GM21515 (cell line): ENCODE measurements at regions not wholly inside any gene's neighbourhood (a gene's known extent, or its start where the extent isn't known, plus 50 kb on each side); places are given as distances from the start of the nearest gene placed in this dataset.
"Not testable (repeated sequence)": the region's sequence is repeated elsewhere in the genome, so short reads cannot be mapped to it uniquely, and the experiment has no call there.

Source experiments
- ATAC-seq: cut with Tn5 transposase; IDR thresholded peaks from one replicate; pipeline ENCODE4 v1.9.1; 2021; ENCODE audit not compliant: unreplicated experiment

DNA sequence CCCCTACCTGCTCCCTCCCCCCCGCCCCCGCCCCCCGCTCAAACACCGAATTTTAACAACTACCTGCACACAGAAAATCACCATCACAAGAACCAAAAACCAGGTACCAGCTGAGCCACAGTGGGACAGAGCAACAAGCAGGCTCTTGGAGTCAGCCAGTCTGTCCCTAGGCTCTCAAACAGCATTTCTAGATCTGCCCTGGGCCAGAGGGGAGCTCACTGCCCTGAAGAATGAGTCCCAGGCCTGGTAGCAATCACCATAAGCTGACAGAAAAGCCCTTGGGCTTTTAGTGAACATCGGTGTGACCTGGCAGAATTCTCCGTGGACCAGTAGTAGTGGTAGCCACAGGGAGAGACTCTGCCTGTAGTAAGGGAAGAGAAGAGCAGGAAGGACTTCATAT, 58.3 kb downstream of the C11orf87 start:
- no peak for ATAC-seq

DNA sequence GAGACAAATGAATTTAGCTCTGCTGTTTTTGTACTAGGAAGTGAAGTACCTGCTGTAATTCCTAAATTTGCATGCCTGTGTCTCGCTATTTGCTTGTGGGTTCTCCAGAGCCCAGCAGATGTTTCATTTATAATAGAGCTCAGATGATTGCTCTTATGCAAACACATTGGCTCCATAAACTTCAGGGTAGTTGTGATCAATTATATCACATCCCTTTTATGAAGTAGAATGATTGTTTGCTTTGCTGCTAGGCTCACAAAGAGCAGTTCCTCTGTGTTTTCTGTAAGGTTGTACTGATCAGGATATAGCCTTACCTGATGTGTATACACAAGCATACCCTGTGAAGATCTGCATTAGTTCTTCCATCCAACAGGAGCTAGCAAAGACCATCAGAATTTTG, 64.1 kb downstream of the C11orf87 start:
- ATAC-seq: no peak

DNA sequence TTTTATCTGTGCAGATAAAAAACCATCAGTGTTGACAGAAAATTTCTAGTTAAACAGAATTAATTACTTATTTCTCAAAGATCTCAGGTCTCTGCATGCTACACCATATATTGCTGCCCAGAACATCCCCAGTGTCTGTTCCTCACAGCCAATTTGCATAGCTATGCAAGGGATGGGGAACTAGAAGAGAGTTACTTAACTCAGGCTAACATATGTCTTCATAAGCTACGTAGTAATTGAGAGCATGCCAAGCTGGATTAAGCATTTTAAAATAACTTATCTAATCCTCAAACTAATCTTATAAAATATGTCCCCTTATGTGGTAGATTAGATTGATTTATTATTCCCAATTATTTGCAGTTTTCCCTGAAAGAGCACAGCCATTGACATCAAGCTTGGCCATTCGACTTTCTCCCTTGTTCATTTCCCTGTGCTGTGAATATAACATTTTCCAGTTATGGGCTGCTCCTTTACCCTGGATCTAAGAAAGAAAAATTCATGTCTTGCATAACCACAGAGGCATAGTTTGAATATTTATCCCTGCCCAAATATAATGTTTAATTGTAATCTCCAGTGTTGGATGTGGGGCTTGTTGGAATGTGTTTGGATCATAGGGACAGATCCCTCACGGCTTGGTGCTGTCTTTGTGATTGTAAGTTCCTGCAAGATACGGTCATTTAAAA, 69.1 kb downstream of the C11orf87 start:
- ATAC-seq: no peak

DNA sequence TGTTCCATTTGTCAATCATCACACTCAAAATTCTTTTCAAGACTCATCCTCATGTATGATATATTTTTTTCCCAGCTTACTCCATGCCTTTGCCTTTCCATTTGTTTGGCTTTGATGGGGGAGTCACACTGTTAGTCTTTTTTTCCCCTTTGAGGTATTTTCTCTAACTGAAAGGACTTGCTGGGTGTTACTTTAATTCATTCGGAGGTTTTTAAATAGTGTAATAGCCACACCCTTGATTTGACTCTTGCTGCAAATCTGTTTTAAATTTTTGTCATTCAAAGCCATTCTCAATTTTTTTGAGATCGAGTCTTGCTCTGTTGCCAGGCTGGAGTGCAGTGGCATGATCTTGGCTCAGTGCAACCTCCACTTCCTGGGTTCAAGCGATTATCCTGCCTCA, 84.1 kb downstream of the C11orf87 start:
- no peak for ATAC-seq

DNA sequence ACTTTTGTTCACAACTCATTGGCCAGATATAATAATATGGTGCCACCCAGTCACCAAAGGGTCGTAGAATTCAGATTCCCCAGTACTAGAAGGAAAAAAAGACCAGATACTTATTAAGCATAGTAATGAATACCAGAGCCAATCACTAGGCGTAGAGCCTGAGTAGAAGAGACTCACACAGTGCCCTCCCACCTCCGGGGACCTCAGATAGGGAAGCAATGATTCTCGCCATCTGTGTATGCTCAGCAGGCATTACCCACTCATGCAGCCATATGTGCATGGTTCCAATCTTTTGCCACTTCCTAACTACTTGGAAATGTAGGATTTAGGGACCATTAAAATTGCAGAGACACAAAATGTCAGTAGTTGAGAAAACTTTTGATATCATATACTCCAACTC, 85.3 kb downstream of the C11orf87 start:
- ATAC-seq: no peak

DNA sequence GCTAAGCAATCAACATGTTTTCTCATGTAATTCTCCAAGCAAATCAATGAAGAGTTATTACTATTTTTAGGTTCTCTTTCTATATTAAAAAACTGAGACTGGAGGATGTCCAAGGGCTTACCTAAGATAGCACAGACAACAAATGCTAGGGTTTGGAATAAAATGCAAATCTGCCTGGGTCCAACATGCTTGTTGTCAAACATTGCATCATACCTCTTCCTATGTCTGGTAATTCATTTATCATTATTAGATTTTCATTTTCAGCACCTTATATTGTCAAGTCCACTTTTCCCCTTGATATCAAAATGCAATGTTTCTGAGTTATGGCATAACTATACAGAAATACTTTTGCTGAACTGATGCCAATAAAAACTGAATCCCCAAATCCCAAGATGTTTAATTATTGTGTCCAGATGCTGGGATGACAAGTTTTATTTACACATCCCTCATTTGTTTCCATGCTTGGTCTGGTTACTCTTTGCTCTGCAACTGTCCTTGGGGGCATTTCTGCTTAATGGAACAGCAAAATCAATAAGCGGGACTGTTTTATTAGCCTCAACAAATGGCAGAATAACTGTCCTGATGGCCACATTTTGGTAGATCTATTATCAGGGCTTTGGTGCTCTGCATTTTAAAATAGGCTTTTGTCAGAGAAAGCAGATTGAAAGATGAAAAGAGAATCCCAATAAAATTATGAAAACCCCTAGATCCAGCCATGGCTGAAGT, 86.0 kb downstream of the C11orf87 start:
- ATAC-seq: no peak

DNA sequence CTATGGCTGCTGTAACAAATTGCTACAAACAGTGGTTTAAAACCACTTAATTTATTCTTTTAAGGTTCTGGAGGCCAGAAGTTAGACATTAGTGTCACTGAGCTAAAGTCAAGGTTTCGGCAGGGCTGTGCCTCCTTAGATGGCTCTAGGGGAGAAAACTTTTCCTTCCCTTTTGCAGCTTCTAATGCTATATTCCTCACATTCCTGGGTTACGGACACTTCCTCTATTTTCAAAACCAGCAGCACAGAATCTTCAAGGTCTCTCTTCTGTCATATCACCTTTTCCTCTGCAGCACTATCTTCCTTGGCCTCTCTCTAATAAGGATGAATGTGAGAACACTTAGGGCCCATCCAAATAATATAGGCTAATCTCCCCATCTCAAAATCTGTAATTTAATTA, 87.0 kb downstream of the C11orf87 start:
- no peak for ATAC-seq

DNA sequence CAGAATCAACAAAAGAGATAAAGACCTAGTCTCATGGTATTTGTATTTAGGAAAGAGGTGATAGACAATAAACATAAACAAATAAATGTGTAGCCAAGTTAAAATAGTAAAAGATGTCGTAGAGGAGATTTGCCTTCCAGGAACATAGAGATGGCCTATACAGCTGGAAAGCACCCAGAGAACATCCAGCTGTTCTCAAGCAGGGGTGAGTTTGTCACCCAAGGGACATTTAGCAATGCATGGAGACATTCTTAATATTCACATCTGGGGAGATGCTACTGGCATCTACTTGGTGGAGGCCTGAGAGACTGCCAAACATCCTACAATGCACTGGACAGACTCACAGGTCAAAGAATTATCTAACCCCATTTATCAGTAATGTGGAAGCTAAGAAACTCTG, 88.3 kb downstream of the C11orf87 start:
- no peak for ATAC-seq

DNA sequence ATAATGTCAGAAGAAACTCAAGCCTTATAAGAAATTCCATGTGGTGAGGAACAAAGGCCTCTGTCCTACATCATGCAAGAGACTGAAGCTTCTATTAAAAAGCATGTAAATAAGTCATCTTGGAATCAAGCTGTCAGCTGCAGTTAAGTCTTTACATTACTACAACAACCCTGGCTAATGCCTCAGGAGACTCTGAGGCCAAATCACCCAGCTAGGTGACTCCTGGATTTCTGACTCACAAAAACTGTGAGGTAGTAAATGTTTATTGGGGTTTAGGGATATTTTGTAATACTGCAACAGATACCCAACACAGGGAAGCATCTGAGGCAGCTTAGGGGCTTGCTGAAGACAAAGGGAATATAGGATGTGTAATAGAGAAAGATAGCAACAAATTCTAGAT, 89.6 kb downstream of the C11orf87 start:
- no peak for ATAC-seq

DNA sequence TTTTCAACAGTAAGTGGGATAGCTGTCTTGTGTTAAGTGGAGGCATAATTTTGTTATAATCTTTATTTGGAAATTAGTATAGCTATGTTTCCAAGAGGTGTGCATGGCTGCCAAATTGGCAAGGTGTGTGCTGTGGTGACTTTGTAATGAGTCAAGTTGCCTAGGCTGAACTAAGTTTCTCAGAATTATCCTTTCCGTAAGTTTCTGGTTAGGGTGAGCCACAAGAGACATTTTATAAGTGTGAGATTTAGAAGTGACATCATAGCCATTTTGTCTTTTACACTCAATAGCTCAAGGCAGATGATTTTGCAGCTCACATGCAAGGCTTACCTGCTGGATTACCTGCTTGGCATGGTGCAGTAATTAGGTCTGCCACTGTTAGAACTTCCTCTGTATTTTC, 90.3 kb downstream of the C11orf87 start:
- ATAC-seq: no peak

DNA sequence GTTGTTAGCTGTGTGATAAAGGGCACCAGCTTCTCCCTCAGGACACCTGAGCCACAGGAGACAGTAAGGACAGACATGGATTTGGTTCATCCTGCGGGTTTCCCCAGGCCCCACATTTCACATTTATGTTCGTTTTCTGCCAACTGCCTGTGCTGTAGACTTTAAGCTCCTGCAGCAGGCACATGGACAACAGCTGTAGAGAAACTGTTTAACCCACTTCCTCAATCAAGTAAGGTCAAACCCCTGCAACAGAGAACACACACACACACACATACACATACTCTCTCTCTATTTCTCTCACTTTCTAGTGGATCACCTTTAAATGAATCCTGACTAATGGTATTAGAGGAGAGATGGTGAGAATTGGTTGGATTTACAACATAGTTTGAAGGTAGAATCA, 90.7 kb downstream of the C11orf87 start:
- no peak for ATAC-seq

DNA sequence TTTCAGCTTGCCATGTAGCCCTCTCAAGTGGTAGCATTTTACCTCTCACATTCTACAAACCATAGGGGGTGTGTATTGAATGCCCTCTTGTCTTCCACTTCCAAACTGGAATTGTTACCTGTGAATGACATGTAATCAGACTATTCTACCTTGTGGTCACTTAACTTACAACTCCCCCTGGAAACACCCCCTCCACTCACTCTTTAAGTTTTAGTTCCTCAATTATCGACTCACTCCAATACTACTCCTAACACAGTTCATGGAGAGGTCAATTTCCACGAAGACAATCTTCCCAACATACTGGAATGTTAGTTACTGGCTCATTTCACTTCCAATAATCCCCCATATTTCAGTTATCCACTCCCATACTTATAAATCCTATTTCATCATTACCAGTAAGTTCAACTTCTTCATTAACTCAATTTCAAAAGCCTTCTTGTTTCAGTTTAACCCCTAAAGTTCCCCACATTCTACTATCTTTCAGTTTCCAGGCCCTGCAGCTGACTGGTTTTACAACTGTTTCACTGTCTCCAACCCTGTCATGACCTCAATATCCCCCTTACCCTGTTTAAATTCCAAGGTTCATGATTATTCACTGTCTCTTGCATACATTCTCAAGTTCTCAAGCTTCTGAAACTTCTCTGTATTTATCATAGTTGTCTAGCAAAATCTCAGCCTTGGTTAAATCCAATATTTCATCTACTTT, 92.5 kb downstream of the C11orf87 start:
- ATAC-seq: no peak

DNA sequence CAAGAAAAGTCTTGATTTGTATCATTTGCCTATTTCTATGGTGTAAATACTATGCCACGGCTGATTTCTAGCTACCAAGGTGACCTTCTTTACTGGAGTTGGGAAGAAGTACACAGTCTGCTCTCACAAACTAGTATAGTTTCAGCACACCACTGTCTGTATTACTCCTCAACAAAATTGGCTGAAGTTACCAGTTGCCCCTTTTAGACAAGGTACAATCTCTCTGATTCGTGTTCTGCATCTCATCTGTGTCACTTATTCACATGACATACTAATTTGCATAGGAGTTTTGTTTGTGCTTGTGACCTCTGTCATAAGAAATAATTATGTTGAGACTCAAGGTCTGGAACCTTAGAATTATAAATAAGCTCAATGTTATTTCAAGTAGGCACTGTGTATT, 97.3 kb downstream of the C11orf87 start:
- no peak for ATAC-seq

DNA sequence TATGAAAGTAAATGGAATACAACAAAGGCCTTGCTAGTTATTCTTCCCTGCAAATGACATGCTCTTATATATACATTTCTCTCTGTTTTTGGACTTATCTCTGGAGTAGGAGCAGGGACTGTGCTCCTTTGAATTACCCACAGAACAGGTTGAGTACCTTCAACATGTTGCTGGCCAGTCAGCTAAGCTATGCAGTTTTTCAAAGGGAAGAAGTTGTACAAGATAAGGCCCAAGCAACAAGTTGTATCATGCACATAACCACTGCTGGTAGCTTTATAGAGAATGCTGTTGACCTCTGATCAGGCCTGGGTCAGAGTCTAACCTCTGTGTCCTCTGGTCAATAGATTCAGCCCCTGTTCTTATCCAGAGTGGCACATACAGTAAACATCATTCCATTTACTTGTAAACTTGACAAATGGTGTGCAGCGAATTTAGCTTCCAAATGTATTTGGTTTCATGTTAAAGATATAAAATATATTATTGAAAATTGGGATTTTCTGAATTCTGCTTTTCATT, 99.6 kb downstream of the C11orf87 start:
- no peak for ATAC-seq

DNA sequence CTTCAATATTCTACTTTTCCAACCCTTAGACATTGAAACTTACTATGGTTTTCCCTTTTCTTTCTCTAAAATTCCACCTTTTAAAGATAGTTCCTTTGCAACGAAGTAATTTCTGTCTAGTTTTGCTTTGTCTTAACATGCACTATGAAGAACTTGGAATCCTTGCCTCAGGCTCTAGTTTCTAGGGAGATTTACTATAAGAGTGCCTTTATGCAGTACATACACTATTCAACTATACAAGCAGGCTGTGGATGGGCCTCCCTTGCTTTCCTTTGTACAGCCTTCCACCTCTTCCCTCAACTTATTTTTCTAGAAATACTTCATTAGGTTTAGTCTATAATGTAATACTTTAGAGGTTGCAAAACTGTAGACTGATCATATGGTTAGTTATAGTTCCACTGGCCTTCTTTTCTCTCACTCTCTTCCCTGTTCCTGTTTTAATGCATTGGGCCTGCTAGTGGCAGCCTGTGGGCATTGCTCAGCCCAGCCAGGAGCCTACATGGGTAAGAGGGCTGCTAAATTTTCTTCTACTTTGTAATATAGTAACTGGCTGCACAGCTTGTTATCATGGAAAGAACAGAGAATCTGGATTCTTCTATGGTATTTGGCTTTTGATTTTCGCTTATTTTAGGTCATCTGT, 100.2 kb downstream of the C11orf87 start:
- no peak for ATAC-seq

DNA sequence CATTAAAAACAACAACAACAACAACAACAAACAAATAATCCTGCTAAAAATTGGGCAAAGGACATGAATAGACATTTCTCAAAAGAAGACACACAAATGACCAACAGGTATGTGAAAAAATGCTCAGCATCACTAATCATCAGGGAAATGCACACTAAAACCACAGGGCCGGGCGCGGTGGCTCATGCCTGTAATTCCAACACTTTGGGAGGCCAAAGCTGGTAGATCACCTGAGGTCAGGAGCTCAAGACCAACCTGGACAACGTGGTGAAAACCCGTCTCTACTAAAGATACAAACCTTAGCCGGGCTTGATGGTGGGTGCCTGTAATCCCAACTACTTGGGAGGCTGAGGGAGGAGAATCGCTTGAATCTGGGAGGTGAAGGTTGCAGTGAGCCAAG, 103.6 kb downstream of the C11orf87 start:
- not testable (repeated sequence) for ATAC-seq

DNA sequence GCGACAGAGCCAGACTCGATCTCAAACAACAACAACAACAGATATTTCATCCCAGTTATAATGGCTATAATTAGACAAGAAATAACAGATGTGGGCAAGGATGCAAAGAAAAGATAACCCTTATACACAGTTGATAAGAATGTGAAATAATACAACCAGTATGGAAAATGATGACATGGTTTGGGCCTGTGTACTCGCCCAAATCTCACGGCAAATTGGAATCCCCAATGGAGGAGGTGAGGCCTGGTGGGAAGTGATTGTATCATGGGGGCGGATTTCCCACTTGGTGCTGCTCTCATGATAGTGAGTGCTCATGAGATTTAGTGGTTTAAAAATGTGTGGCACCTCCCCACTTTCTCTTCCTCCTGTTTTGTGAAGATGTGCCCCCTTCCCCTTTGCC, 104.1 kb downstream of the C11orf87 start:
- ATAC-seq: no peak

DNA sequence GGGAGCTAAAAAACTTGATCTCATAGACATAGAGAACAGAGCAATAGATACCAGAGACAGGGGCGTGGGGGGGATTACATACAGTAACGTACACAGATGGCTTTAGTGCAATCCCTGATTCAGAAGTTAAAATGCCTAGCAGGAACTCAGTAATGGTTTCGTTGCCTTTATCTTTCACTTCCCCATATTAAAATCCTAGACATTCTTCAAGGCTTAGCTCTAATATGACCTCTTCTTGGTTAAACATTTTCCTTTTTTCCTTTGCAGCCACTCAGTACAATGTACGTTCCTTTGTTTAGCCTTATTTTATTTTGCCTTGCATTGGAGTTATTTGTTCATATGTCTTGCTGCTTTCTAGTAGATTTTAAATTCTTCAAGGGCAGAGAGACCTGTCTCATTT, 104.9 kb downstream of the C11orf87 start:
- ATAC-seq: no peak

DNA sequence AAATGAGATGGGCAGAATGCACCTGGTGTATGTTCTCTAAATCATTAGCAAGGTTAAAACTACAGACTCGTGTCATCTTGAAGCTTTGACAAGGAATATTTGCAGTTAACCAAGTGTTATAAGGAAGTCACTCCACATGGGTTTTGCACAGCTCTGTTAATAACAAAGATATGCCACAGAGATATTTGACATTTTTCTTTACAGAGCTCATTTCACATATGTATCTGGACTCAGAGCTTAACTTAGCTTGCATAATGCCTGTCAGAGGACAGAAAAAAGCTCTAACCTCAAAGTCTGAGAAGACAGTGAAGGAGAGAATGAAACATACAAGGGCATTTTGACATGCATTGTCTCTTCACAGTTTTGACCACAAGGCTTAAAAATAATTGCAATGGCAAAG, 105.5 kb downstream of the C11orf87 start:
- ATAC-seq: no peak

DNA sequence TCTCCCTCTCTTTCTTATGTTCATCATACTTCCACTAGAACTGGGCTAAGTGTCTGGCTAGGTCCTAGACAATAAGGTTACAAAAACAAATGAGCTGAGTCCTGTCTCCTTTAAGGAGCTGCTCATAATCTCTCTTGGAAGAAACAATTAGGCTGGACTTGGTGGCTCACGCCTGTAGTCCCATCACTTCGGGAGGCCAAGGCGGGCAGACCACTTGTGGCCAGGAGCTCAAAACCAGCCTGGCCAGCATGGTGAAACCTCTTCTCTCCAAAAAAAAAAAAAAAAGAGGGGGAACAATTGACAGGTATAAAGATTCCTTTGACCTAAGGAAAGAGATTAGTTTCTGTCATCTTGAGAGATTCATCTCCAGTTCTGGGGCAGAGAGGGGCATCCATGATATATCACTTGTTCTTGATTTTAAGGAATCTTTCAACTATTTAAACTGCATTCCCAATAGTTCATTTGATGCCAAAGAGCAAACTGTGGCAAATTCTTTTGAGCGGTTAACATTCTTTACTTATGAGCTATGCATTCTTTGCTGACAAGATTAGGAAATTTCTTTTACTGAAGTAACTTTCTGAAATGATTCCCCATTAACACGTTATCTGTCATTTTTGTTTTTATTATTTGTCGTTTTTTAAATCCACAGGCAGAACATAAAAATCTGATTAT, 125.5 kb downstream of the C11orf87 start:
- ATAC-seq: no peak

DNA sequence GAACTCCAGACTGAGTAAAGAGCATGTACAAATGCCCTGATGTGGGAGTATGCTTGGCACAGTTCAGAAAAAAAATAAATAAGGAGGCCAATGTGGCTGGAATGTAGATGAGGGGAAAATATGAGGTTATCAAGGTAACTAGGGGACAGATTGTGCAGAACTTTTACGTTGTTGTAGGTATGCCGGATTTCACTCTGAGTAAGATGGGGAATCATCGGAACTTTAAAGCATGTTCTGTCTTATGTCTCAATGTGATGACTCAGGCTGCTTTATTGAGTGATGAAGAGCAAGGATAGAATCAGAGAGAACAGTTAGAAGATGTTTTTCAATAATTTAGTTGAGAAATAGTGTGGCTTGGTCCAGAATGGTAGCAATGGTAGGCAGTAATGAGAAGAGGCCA, 130.4 kb downstream of the C11orf87 start:
- no peak for ATAC-seq
